ENCODE measurements at regions not wholly inside any gene's neighbourhood (a gene's known extent, or its start where the extent isn't known, plus 50 kb on each side); places are given as distances from the start of the nearest gene placed in this dataset.

GRCh38 chr14:76953311-76953945, 75.1 kb downstream of the IRF2BPL start (continued):
- no peak for TF ChIP-seq EZH2phosphoT487 (IDR thresholded peaks at IDR 0.05; ENCODE audit: borderline replicate concordance, low read depth)
- no peak for TF ChIP-seq RAD21 (IDR thresholded peaks at IDR 0.05; ENCODE audit: low read length)
- no peak for TF ChIP-seq SIN3A (IDR thresholded peaks at IDR 0.05; ENCODE audit: borderline replicate concordance, low read depth, low read length)
- no peak for TF ChIP-seq PBX3 (IDR thresholded peaks at IDR 0.05)
- no peak for TF ChIP-seq NFIC (IDR thresholded peaks at IDR 0.05; ENCODE audit: borderline replicate concordance)
- no peak for TF ChIP-seq RCOR1 (IDR thresholded peaks at IDR 0.05; ENCODE audit: low read length)
- TF ChIP-seq USF2 (IDR thresholded peaks at IDR 0.05; ENCODE audit: borderline replicate concordance, low read depth, low read length): no peak
- no peak; the same call in 1 of the 2 replicates for TF ChIP-seq MEF2A (IDR thresholded peaks at IDR 0.05; ENCODE audit: borderline replicate concordance, low read depth)
- TF ChIP-seq ELF1 (IDR thresholded peaks at IDR 0.05): no peak
- no peak for TF ChIP-seq GABPA (IDR thresholded peaks at IDR 0.05; ENCODE audit: low read depth)

- Histone ChIP-seq H3K4me3 (ENCODE audit: low read depth in 2 of 2, low read length in 1 of 2) (no peak overlapping the region), H3K9me2 (no peaks in the 10 kb centered on the region), H3K27ac (ENCODE audit: low read depth in 2 of 2, low read length in 1 of 2) (peak overlapping the region; percentile 76 to 79), H3K4me2 (no peak overlapping the region), H3K27me3 (ENCODE audit: insufficient read depth) (no peaks in the 10 kb centered on the region), H3K36me3 (replicated peaks in 1 of 2; ENCODE audit: control insufficient read depth in 1 of 2, insufficient read depth in 2 of 2, low read length in 1 of 2) (no peaks in the 10 kb centered on the region), H3K9me3 (no peaks in the 10 kb centered on the region), H3K79me2 (ENCODE audit: insufficient read depth) (peaks cover 14% of the 10 kb centered on the region), H3K4me1 (ENCODE audit: control insufficient read depth in 1 of 2, insufficient read depth in 2 of 2, low read depth in 1 of 2, low read length in 1 of 2) (peaks cover 70 to 77% of the 10 kb centered on the region in 2 experiments), H2AFZ (ENCODE audit: low read depth) (no peak overlapping the region), H3F3A (replicated peaks; ENCODE audit: insufficient read depth) (peaks cover 76% of the 10 kb centered on the region), H4K20me1 (ENCODE audit: insufficient read depth) (no peaks in the 10 kb centered on the region), H3K9ac (no peak overlapping the region)
- ChIA-PET CTCF (interaction anchor here (0.6 to 1.3 kb wide), 3 partner anchors 11 to 78 kb away, joined by 3 to 7 read pairs (median 3); no protein-coding TSS in a partner anchor), POLR2A (no interaction called here)
- 69% methylated on average over 7 of the region's 8 CpGs for WGBS (ENCODE audit: low lambda C conversion rate)
- no peak for DNase-seq
- TF ChIP-seq CHD2 (IDR thresholded peaks at IDR 0.05; ENCODE audit: low read length, partially characterized antibody) (no peak), CTCF (IDR thresholded peaks at IDR 0.05) (no peak), MXI1 (IDR thresholded peaks at IDR 0.05; ENCODE audit: low read depth, low read length) (no peak), USF1 (IDR thresholded peaks at IDR 0.05; ENCODE audit: borderline replicate concordance, low read depth) (no peak), FOXJ3 (CRISPR knock-in tag; IDR thresholded peaks at IDR 0.05) (no peak), TCF12 (IDR thresholded peaks at IDR 0.05) (no peak), ELF1 (IDR thresholded peaks at IDR 0.05) (no peak), TEAD4 (IDR thresholded peaks at IDR 0.05; ENCODE audit: borderline replicate concordance, insufficient read depth) (no peak), NFIC (IDR thresholded peaks at IDR 0.05; ENCODE audit: borderline replicate concordance) (no peak), ZBTB33 (IDR thresholded peaks at IDR 0.05; ENCODE audit: borderline replicate concordance, low read depth) (no peak)
Measured at GRCh38 chr14:76951166-76951565, 77.3 kb downstream of the IRF2BPL start.
